HepG2 (cell line): ENCODE measurements at regions not wholly inside any gene's neighbourhood (a gene's known extent, or its start where the extent isn't known, plus 50 kb on each side); places are given as distances from the start of the nearest gene placed in this dataset.

Experiments used
- ATAC-seq: fragments of 200-7000 bp; cut with Tn5 transposase; 3 replicates; pipeline ENCODE4 v1.9.1; 2020; ENCODE audit warnings: mild to moderate bottlenecking, moderate library complexity
- BruUV-seq: library from RNA; stranded (reverse); fragments of 400-500 nt; replicated peaks from 2 replicates; lab custom pipeline; 2021; lab: Mats Ljungman, UMichigan
- CTCF ChIA-PET: fragments of 300-600 bp; formaldehyde crosslinking; extraction: SDS; loops from one replicate; lab custom pipeline; 2021; ENCODE audit warnings: low total read pairs, inconsistent platforms, low intra/inter-chr PET ratio; lab: Yijun Ruan, JAX
- POLR2A ChIA-PET: fragments of 350-600 bp; sonication (Branson Sonifier 250); formaldehyde crosslinking; loops from one replicate; lab custom pipeline; 2020; ENCODE audit warnings: antibody characterized with exemption, inconsistent platforms; lab: Yijun Ruan, JAX
- DNase-seq: peaks from one replicate; pipeline ENCODE4 v3.0.0-alpha.2; 2015; ENCODE audit warnings: low spot score
- FAIRE-seq: peaks from 3 replicates; lab custom pipeline; 2011; peaks lifted over from hg19 to GRCh38; lab: Jason Lieb, UNC
- H2AFZ ChIP-seq: one replicate; pipeline ENCODE4 v1.6.1; 2011; ENCODE audit warnings: low read length, inconsistent platforms
- H3K27ac ChIP-seq: fragments of 300-600 bp; 3 replicates; pipeline ENCODE4 v1.8.0; 2011; ENCODE audit warnings: mixed run types, mild to moderate bottlenecking, mixed read lengths, low read length, inconsistent platforms; ENCODE audit not compliant: insufficient read depth; ENCODE audit errors: extremely low read length
- H3K27me3 ChIP-seq, 2 experiments: fragments of 200-600 bp in 1 of 2; 2 replicates in 1 of 2; 3 replicates in 1 of 2; pipeline versions ENCODE4 v1.6.0 to v1.8.0; 2011; ENCODE audit warnings: low read length in 2 of 2, mild to moderate bottlenecking in 2 of 2, moderate library complexity in 2 of 2, inconsistent platforms in 1 of 2; ENCODE audit not compliant: insufficient read depth in 2 of 2, control insufficient read depth in 1 of 2
- H3K36me3 ChIP-seq, 2 experiments: fragments of 200-600 bp in 1 of 2; replicated peaks in 1 of 2; 2 replicates in 1 of 2; 3 replicates in 1 of 2; pipeline versions ENCODE4 v1.5.1 to v1.8.0; 2011; ENCODE audit warnings: low read length in 2 of 2, inconsistent platforms in 1 of 2; ENCODE audit not compliant: insufficient read depth in 2 of 2, control insufficient read depth in 1 of 2
- H3K4me1 ChIP-seq: 2 replicates; pipeline ENCODE4 v1.5.1; 2012; ENCODE audit warnings: low read length, inconsistent platforms; ENCODE audit not compliant: insufficient read depth
- H3K4me2 ChIP-seq: 2 replicates; pipeline ENCODE4 v1.6.0; 2011; ENCODE audit warnings: low read depth, low read length, inconsistent platforms
- H3K4me3 ChIP-seq, 3 experiments: fragments of 200-600 bp in 1 of 3; sonication (generic), shearing (Covaris generic) in 1 of 3; replicated peaks in 1 of 3; 2 replicates each; pipeline ENCODE4 v1.5.1; 2011 to 2016; ENCODE audit warnings: low read length in 3 of 3, inconsistent platforms in 2 of 3, low read depth in 2 of 3, mild to moderate bottlenecking in 2 of 3, control low read depth in 1 of 3, mixed read lengths in 1 of 3; ENCODE audit not compliant: insufficient read depth in 1 of 3
- H3K79me2 ChIP-seq: one replicate; pipeline ENCODE4 v1.6.1; 2011; ENCODE audit warnings: low read length, inconsistent platforms; ENCODE audit not compliant: insufficient read depth
- H3K9ac ChIP-seq: 2 replicates; pipeline ENCODE4 v1.6.0; 2011; ENCODE audit warnings: mild to moderate bottlenecking, low read depth, low read length, inconsistent platforms; ENCODE audit not compliant: insufficient read depth
- H3K9me3 ChIP-seq: 2 replicates; pipeline ENCODE4 v1.5.1; 2012; ENCODE audit warnings: mild to moderate bottlenecking, low read length
- H4K20me1 ChIP-seq: 2 replicates; pipeline ENCODE4 v1.6.0; 2011; ENCODE audit warnings: inconsistent platforms, mild to moderate bottlenecking, low read length, moderate library complexity; ENCODE audit not compliant: insufficient read depth
- ATAD3A ChIP-seq: sonication (generic); formaldehyde crosslinking; IDR thresholded peaks from 2 replicates; pipeline ENCODE4 v1.4.0; 2020; ENCODE audit warnings: missing genetic modification reagents
- CREM ChIP-seq, 2 experiments: sonication (generic) in 1 of 2; formaldehyde crosslinking in 1 of 2; IDR thresholded peaks; 2 replicates each; pipeline versions ENCODE4 v1.4.0 to v1.6.1; 2016 to 2020; ENCODE audit warnings: antibody characterized with exemption in 1 of 2, mild to moderate bottlenecking in 1 of 2, missing genetic modification reagents in 1 of 2
- NFKBIZ ChIP-seq: IDR thresholded peaks from 2 replicates; pipeline ENCODE4 v1.6.1; 2018; ENCODE audit warnings: missing genetic modification reagents, missing compliant biosample characterization
- RXRB ChIP-seq: IDR thresholded peaks from 2 replicates; pipeline ENCODE4 v1.6.1; 2016; ENCODE audit warnings: borderline replicate concordance, missing genetic modification reagents, missing compliant biosample characterization
- SUZ12 ChIP-seq: fragments of 150-350 bp; IDR thresholded peaks from 2 replicates; pipeline ENCODE4 v1.6.1; 2014; ENCODE audit warnings: low read depth, low read length
- TBL1XR1 ChIP-seq: fragments of 150-350 bp; IDR thresholded peaks from 2 replicates; pipeline ENCODE4 v1.6.1; 2014; ENCODE audit warnings: borderline replicate concordance, low read length; ENCODE audit not compliant: partially characterized antibody
- ZNF10 ChIP-seq: sonication (generic); formaldehyde crosslinking; IDR thresholded peaks from 2 replicates; pipeline ENCODE4 v1.4.0; 2020; ENCODE audit warnings: mild to moderate bottlenecking, low read depth, missing genetic modification reagents, borderline replicate concordance
- ZNF180 ChIP-seq: sonication (generic); formaldehyde crosslinking; IDR thresholded peaks from 2 replicates; pipeline ENCODE4 v1.4.0; 2020; ENCODE audit warnings: low read depth, missing genetic modification reagents, borderline replicate concordance
- ZNF225 ChIP-seq: sonication (generic); formaldehyde crosslinking; IDR thresholded peaks from 2 replicates; pipeline ENCODE4 v1.4.0; 2020; ENCODE audit warnings: mild to moderate bottlenecking, missing genetic modification reagents
- ZSCAN22 ChIP-seq: sonication (generic); formaldehyde crosslinking; IDR thresholded peaks from 2 replicates; pipeline ENCODE4 v1.4.0; 2020; ENCODE audit warnings: mild to moderate bottlenecking, missing genetic modification reagents
- WGBS: methylation state at CpG from one replicate; pipeline ENCODE4 v1.1.6; 2017; ENCODE audit warnings: low lambda C conversion rate; 5-methylcytosine and 5-hydroxymethylcytosine counted together
- in situ Hi-C: cut with HindIII; loops from 2 replicates; pipeline ENCODE4 v1.10.0; 2017; ENCODE audit warnings: low pct_unique_long_range_greater_than_20kb; ENCODE audit not compliant: extremely low pct_ligation_motif_present
- intact Hi-C: fragments of 100-400 bp; cut with micrococcal nuclease; formaldehyde crosslinking; loops from one replicate; pipeline ENCODE4 v1.10.0; 2022; ENCODE audit not compliant: unreplicated experiment
- TF ChIP-seq, protein P1 (sequence below): sonication (generic); formaldehyde crosslinking; IDR thresholded peaks from 2 replicates; pipeline ENCODE4 v1.4.0; 2020; ENCODE audit warnings: missing genetic modification reagents
- TF ChIP-seq, protein P2 (sequence below): sonication (generic); formaldehyde crosslinking; IDR thresholded peaks from 2 replicates; pipeline ENCODE4 v1.5.0; 2020; ENCODE audit warnings: mild to moderate bottlenecking, missing genetic modification reagents
- TF ChIP-seq, protein P3 (sequence below): sonication (generic); formaldehyde crosslinking; IDR thresholded peaks from 2 replicates; pipeline ENCODE4 v1.4.0; 2020; ENCODE audit warnings: missing genetic modification reagents

DNA sequence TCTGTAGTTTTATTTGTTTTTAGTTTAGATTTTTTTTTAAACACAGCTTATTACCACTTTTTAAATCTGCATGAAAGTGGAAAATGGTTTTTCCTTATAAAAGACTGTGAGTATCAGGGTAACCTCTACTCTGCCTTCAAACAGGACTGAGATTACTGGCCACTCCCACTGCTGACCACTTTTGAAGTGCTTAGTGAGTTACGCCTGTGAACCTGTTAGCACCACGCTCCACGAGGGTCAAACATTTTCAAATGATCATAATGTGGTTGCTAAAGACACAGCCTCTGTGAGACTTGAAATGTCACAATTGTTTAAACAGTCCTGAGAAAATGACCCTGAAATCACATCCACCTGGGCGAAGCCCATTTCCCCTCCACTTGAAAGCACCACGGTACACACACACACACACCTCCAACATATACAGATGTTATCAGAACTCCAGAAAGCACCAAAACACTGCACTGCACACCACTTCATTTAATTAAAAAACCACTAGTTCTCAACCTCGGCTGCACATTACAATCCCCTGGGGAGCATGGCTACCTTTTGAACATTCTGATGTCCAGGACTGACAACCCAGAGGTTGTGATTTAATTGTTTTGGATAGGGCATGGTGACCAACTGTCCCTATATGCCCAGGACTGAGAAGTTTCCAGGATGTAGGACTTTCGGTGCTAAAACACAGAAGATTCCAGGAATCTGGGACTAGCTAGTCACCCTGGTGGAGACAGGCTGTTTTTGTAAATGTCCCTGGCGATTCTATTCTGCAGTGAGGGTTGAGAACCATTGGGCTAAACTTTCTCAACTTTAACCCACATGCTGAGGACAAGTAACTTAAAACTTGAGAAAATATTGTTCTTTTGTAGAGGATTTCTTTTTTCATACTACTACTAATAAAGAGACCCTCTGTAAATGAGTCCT is 176.4 kb upstream of the MYLIP start:
- WGBS, result 1% methylated on average over 8 of the region's 8 CpGs
- intact Hi-C loops, result no loop called here
- ChIA-PET CTCF (no interaction called here), POLR2A (no interaction called here)
- H4K20me1 ChIP-seq, result no peaks in the 10 kb centered on the region; the same call in 1 of the 2 replicates
- H3K4me3 ChIP-seq, result no peak overlapping the region
- FAIRE-seq, result no peak
- no peak overlapping the region for H3K4me2 ChIP-seq
- peaks cover 1 to 49% of the 10 kb centered on the region in 2 experiments; a peak in 4 of 5 replicates for H3K27me3 ChIP-seq
- H3K27ac ChIP-seq, result no peak overlapping the region
- H2AFZ ChIP-seq, result no peak overlapping the region
- H3K9ac ChIP-seq, result no peak overlapping the region
- BruUV-seq, result no TSS peak
- peaks cover 39% of the 10 kb centered on the region for H3K4me1 ChIP-seq
- no peaks in the 10 kb centered on the region for H3K79me2 ChIP-seq
- no peak for DNase-seq
- H3K36me3 ChIP-seq, result no peaks in the 10 kb centered on the region
- H3K9me3 ChIP-seq, result no peaks in the 10 kb centered on the region
- in situ Hi-C loops, result no loop called here
- TF ChIP-seq, protein P1, sequence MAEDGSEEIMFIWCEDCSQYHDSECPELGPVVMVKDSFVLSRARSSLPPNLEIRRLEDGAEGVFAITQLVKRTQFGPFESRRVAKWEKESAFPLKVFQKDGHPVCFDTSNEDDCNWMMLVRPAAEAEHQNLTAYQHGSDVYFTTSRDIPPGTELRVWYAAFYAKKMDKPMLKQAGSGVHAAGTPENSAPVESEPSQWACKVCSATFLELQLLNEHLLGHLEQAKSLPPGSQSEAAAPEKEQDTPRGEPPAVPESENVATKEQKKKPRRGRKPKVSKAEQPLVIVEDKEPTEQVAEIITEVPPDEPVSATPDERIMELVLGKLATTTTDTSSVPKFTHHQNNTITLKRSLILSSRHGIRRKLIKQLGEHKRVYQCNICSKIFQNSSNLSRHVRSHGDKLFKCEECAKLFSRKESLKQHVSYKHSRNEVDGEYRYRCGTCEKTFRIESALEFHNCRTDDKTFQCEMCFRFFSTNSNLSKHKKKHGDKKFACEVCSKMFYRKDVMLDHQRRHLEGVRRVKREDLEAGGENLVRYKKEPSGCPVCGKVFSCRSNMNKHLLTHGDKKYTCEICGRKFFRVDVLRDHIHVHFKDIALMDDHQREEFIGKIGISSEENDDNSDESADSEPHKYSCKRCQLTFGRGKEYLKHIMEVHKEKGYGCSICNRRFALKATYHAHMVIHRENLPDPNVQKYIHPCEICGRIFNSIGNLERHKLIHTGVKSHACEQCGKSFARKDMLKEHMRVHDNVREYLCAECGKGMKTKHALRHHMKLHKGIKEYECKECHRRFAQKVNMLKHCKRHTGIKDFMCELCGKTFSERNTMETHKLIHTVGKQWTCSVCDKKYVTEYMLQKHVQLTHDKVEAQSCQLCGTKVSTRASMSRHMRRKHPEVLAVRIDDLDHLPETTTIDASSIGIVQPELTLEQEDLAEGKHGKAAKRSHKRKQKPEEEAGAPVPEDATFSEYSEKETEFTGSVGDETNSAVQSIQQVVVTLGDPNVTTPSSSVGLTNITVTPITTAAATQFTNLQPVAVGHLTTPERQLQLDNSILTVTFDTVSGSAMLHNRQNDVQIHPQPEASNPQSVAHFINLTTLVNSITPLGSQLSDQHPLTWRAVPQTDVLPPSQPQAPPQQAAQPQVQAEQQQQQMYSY, result no peak
- TF ChIP-seq ZNF225 (CRISPR knock-in tag) (no peak), ZNF180 (no peak), ZSCAN22 (CRISPR knock-in tag) (no peak), RXRB (CRISPR knock-in tag) (no peak), TBL1XR1 (no peak), ZNF10 (CRISPR knock-in tag) (no peak), CREM (IDR thresholded peaks at IDR 0.05) (no peak), CREM (CRISPR knock-in tag; IDR thresholded peaks at IDR 0.05) (no peak), NFKBIZ (no peak), SUZ12 (no peak), ATAD3A (CRISPR knock-in tag) (no peak)
- TF ChIP-seq, protein P2, sequence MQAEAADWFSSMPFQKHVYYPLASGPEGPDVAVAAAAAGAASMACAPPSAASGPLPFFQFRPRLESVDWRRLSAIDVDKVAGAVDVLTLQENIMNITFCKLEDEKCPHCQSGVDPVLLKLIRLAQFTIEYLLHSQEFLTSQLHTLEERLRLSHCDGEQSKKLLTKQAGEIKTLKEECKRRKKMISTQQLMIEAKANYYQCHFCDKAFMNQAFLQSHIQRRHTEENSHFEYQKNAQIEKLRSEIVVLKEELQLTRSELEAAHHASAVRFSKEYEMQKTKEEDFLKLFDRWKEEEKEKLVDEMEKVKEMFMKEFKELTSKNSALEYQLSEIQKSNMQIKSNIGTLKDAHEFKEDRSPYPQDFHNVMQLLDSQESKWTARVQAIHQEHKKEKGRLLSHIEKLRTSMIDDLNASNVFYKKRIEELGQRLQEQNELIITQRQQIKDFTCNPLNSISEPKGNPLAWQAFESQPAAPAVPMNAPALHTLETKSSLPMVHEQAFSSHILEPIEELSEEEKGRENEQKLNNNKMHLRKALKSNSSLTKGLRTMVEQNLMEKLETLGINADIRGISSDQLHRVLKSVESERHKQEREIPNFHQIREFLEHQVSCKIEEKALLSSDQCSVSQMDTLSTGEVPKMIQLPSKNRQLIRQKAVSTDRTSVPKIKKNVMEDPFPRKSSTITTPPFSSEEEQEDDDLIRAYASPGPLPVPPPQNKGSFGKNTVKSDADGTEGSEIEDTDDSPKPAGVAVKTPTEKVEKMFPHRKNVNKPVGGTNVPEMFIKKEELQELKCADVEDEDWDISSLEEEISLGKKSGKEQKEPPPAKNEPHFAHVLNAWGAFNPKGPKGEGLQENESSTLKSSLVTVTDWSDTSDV (CRISPR knock-in tag), result no peak
- TF ChIP-seq, protein P3, sequence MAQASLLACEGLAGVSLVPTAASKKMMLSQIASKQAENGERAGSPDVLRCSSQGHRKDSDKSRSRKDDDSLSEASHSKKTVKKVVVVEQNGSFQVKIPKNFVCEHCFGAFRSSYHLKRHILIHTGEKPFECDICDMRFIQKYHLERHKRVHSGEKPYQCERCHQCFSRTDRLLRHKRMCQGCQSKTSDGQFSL (CRISPR knock-in tag), result no peak
- no peak for ATAC-seq
